SK-N-SH (cell line): ENCODE measurements at regions not wholly inside any gene's neighbourhood (a gene's known extent, or its start where the extent isn't known, plus 50 kb on each side); places are given as distances from the start of the nearest gene placed in this dataset.

Source experiments
- CTCF ChIA-PET: fragments of 300-600, 350-600 bp; formaldehyde crosslinking; extraction: SDS; loops from one replicate; lab custom pipeline; 2021; lab: Yijun Ruan, JAX
- POLR2A ChIA-PET: fragments of 350-600 bp; sonication (Branson Sonifier 250); formaldehyde crosslinking; extraction: SDS; loops from one replicate; lab custom pipeline; 2020; ENCODE audit warnings: antibody characterized with exemption, inconsistent platforms; lab: Yijun Ruan, JAX
- DNase-seq: peaks from one replicate; pipeline ENCODE4 v3.0.0; 2012
- H2AFZ ChIP-seq: fragments of 200-600 bp; sonication (generic); 2 replicates; pipeline ENCODE4 v1.8.1; 2016; ENCODE audit warnings: antibody characterized with exemption, mild to moderate bottlenecking, low read depth
- H3F3A ChIP-seq: fragments of 200-600 bp; sonication (generic); replicated peaks from 2 replicates; pipeline ENCODE3; 2016; ENCODE audit warnings: antibody characterized with exemption, mild to moderate bottlenecking; ENCODE audit not compliant: insufficient read depth
- H3K27ac ChIP-seq, 2 experiments: fragments of 200-500 bp in 1 of 2; fragments of 200-600 bp in 1 of 2; sonication (Bioruptor generic) in 1 of 2; sonication (generic), shearing (Covaris generic) in 1 of 2; 2 replicates each; pipeline versions ENCODE4 v1.5.1 to v1.6.1; 2014 to 2016; ENCODE audit warnings: low read depth in 2 of 2, inconsistent platforms in 1 of 2, low read length in 1 of 2, mild to moderate bottlenecking in 1 of 2, mixed read lengths in 1 of 2
- H3K27me3 ChIP-seq: fragments of 200-600 bp; sonication (generic), shearing (Covaris generic); 2 replicates; pipeline ENCODE4 v1.6.1; 2016; ENCODE audit warnings: mixed run types; ENCODE audit not compliant: insufficient read depth
- H3K36me3 ChIP-seq, 2 experiments: fragments of 200-500 bp in 1 of 2; fragments of 200-600 bp in 1 of 2; sonication (Bioruptor generic) in 1 of 2; sonication (generic) in 1 of 2; replicated peaks in 1 of 2; 2 replicates each; pipeline versions ENCODE3 to v1.5.1; 2014 to 2016; ENCODE audit warnings: low read length in 1 of 2, mild to moderate bottlenecking in 1 of 2; ENCODE audit not compliant: insufficient read depth in 2 of 2, control insufficient read depth in 1 of 2
- H3K4me1 ChIP-seq, 2 experiments: fragments of 200-500 bp in 1 of 2; fragments of 200-600 bp in 1 of 2; sonication (Bioruptor generic) in 1 of 2; sonication (generic), shearing (Covaris generic) in 1 of 2; 2 replicates each; pipeline versions ENCODE4 v1.5.1 to v1.6.1; 2014 to 2016; ENCODE audit warnings: low read depth in 1 of 2, low read length in 1 of 2, mixed run types in 1 of 2; ENCODE audit not compliant: insufficient read depth in 2 of 2, control insufficient read depth in 1 of 2
- H3K4me2 ChIP-seq: fragments of 200-600 bp; sonication (generic), shearing (Covaris generic); 2 replicates; pipeline ENCODE4 v1.6.1; 2017; ENCODE audit warnings: mixed run types
- H3K4me3 ChIP-seq, 2 experiments: fragments of 200-500 bp in 1 of 2; fragments of 200-600 bp in 1 of 2; sonication (Bioruptor generic) in 1 of 2; sonication (generic), shearing (Covaris generic) in 1 of 2; 2 replicates each; pipeline versions ENCODE4 v1.5.1 to v1.8.1; 2014 to 2016; ENCODE audit warnings: low read depth in 2 of 2, inconsistent platforms in 1 of 2, low read length in 1 of 2, mild to moderate bottlenecking in 1 of 2, mixed read lengths in 1 of 2, moderate library complexity in 1 of 2
- H3K79me2 ChIP-seq: fragments of 200-600 bp; sonication (generic); 2 replicates; pipeline ENCODE4 v1.8.1; 2017; ENCODE audit warnings: mild to moderate bottlenecking; ENCODE audit not compliant: insufficient read depth
- H3K9ac ChIP-seq: fragments of 200-600 bp; sonication (generic); 2 replicates; pipeline ENCODE4 v1.6.1; 2017; ENCODE audit warnings: mixed run types
- H3K9me2 ChIP-seq: fragments of 200-600 bp; sonication (generic); 2 replicates; pipeline ENCODE4 v1.6.1; 2017; ENCODE audit warnings: mixed run types
- H3K9me3 ChIP-seq: fragments of 200-600 bp; sonication (generic); 2 replicates; pipeline ENCODE4 v1.6.1; 2017; ENCODE audit warnings: mixed run types, mild to moderate bottlenecking, moderate library complexity
- H4K20me1 ChIP-seq: fragments of 200-600 bp; sonication (generic); 2 replicates; pipeline ENCODE4 v1.6.1; 2017; ENCODE audit warnings: mild to moderate bottlenecking, mixed run types; ENCODE audit not compliant: insufficient read depth
- CTCF ChIP-seq: fragments of 200-600 bp; sonication (generic); IDR thresholded peaks from 2 replicates; pipeline ENCODE4 v1.6.1; 2017; ENCODE audit warnings: antibody characterized with exemption, mild to moderate bottlenecking, moderate library complexity
- FOXJ3 ChIP-seq: sonication (generic); formaldehyde crosslinking; IDR thresholded peaks from 2 replicates; pipeline ENCODE4 v1.5.1; 2020; ENCODE audit warnings: mild to moderate bottlenecking, missing genetic modification reagents
- FOXM1 ChIP-seq: IDR thresholded peaks from 2 replicates; pipeline ENCODE4 v1.4.0; 2012; ENCODE audit warnings: low read depth, mild to moderate bottlenecking
- GABPA ChIP-seq: IDR thresholded peaks from 2 replicates; pipeline ENCODE4 v1.4.0; 2012; ENCODE audit warnings: low read depth, mild to moderate bottlenecking
- GATA2 ChIP-seq: sonication (generic); formaldehyde crosslinking; IDR thresholded peaks from 2 replicates; pipeline ENCODE4 v1.5.0; 2020; ENCODE audit warnings: mild to moderate bottlenecking, missing genetic modification reagents
- JUND ChIP-seq: IDR thresholded peaks from 2 replicates; pipeline ENCODE4 v1.4.0; 2012
- MAX ChIP-seq: IDR thresholded peaks from 2 replicates; pipeline ENCODE4 v1.4.0; 2012; ENCODE audit warnings: low read depth
- MEF2A ChIP-seq: IDR thresholded peaks from 2 replicates; pipeline ENCODE4 v1.4.0; 2012; ENCODE audit warnings: low read depth, borderline replicate concordance
- POLR2AphosphoS5 ChIP-seq: IDR thresholded peaks from 2 replicates; pipeline ENCODE4 v1.6.1; 2012; ENCODE audit warnings: low read depth, low read length
- RCOR1 ChIP-seq: fragments of 150-350 bp; IDR thresholded peaks from 2 replicates; pipeline ENCODE4 v1.6.1; 2017; ENCODE audit warnings: antibody characterized with exemption, low read length
- SIN3A ChIP-seq: IDR thresholded peaks from 2 replicates; pipeline ENCODE4 v1.6.1; 2012; ENCODE audit warnings: low read depth, mild to moderate bottlenecking, low read length, moderate library complexity, borderline replicate concordance
- SMC3 ChIP-seq: IDR thresholded peaks from 2 replicates; pipeline ENCODE4 v1.6.1; 2012; ENCODE audit warnings: low read depth, low read length, improper control_type of control experiment
- TAF1 ChIP-seq: IDR thresholded peaks from 2 replicates; pipeline ENCODE4 v1.6.1; 2012; ENCODE audit warnings: low read depth, mild to moderate bottlenecking, low read length, moderate library complexity, borderline replicate concordance
- TCF12 ChIP-seq: IDR thresholded peaks from 2 replicates; pipeline ENCODE4 v1.4.0; 2012
- TEAD4 ChIP-seq: IDR thresholded peaks from 2 replicates; pipeline ENCODE4 v1.4.0; 2012; ENCODE audit warnings: mild to moderate bottlenecking, borderline replicate concordance; ENCODE audit not compliant: insufficient read depth
- USF1 ChIP-seq: IDR thresholded peaks from 2 replicates; pipeline ENCODE4 v1.4.0; 2012; ENCODE audit warnings: low read depth, borderline replicate concordance
- YY1 ChIP-seq: IDR thresholded peaks from 2 replicates; pipeline ENCODE4 v1.4.0; 2012; ENCODE audit warnings: low read depth, mild to moderate bottlenecking
- WGBS: methylation state at CpG from one replicate; pipeline ENCODE4 v1.1.6; 2017; ENCODE audit warnings: low lambda C conversion rate; 5-methylcytosine and 5-hydroxymethylcytosine counted together
- TF ChIP-seq, protein P1 (sequence below): IDR thresholded peaks from 2 replicates; pipeline ENCODE4 v1.4.0; 2012; ENCODE audit warnings: low read depth, borderline replicate concordance

- WGBS = 33% methylated on average over 2 of the region's 2 CpGs
- Histone ChIP-seq H3K27me3 (no peaks in the 10 kb centered on the region; the same call in 1 of the 2 replicates), H3K4me2 (no peak overlapping the region), H3K79me2 (no peaks in the 10 kb centered on the region), H3K27ac (peak overlapping the region in 1 of 2 experiments; percentile 99; a peak in 2 of 4 replicates), H3K4me3 (no peak overlapping the region), H3K36me3 (no peaks in the 10 kb centered on the region), H3K9me3 (no peaks in the 10 kb centered on the region), H3K4me1 (peaks cover 10 to 31% of the 10 kb centered on the region in 2 experiments; a peak in 3 of 4 replicates), H3F3A (no peaks in the 10 kb centered on the region), H3K9ac (no peak overlapping the region), H4K20me1 (no peaks in the 10 kb centered on the region), H2AFZ (no peak overlapping the region), H3K9me2 (no peaks in the 10 kb centered on the region)
- POLR2A ChIA-PET = no interaction called here
- TF ChIP-seq MAX (no peak), SMC3 (no peak), GABPA (no peak), POLR2AphosphoS5 (no peak), JUND (no peak), CTCF (no peak), RCOR1 (no peak), MEF2A (no peak), SIN3A (no peak), YY1 (no peak), TCF12 (no peak), FOXM1 (no peak), GATA2 (no peak), FOXJ3 (no peak), TEAD4 (no peak), TAF1 (no peak), USF1 (no peak)
- TF ChIP-seq, protein P1, sequence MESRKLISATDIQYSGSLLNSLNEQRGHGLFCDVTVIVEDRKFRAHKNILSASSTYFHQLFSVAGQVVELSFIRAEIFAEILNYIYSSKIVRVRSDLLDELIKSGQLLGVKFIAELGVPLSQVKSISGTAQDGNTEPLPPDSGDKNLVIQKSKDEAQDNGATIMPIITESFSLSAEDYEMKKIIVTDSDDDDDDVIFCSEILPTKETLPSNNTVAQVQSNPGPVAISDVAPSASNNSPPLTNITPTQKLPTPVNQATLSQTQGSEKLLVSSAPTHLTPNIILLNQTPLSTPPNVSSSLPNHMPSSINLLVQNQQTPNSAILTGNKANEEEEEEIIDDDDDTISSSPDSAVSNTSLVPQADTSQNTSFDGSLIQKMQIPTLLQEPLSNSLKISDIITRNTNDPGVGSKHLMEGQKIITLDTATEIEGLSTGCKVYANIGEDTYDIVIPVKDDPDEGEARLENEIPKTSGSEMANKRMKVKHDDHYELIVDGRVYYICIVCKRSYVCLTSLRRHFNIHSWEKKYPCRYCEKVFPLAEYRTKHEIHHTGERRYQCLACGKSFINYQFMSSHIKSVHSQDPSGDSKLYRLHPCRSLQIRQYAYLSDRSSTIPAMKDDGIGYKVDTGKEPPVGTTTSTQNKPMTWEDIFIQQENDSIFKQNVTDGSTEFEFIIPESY = no peak
- no peak for DNase-seq
- CTCF ChIA-PET = interaction anchor here (0.7 to 3.5 kb wide), 6 partner anchors 10 to 310 kb away, joined by 3 to 17 read pairs (median 4); no protein-coding TSS in a partner anchor
Measured at GRCh38 chr11:122524898-122525297, 130.6 kb upstream of the UBASH3B start.
